ENCODE measurements at regions not wholly inside any gene's neighbourhood (a gene's known extent, or its start where the extent isn't known, plus 50 kb on each side); places are given as distances from the start of the nearest gene placed in this dataset.

DNA sequence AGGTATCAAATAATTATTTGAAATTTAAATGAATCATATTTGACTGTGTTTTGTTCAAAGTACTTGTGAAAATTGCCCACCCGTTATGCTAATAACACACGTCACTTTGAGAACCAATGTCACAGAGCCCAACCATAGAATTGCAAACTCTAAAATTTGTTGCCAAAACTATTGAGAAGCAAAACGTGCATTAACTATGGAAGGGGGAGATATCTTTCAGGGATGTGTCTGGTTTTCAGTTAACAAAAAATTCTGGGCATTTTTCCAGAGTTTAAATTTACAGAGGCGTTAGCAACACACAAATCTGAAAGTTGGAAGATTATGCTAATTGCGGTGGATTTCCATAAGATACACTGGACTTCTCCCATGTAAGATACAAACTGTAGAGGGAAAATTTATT lies 371.8 kb upstream of the E2F7 start:
- TF ChIP-seq EZH2phosphoT487 (IDR thresholded peaks at IDR 0.05; ENCODE audit: borderline replicate concordance), result no peak
- TF ChIP-seq CTCF (conservative IDR thresholded peaks at IDR 0.05; ENCODE audit: low read length), result no peak
- Histone ChIP-seq H2AFZ (ENCODE audit: low read length) (no peak overlapping the region), H3K27me3 (ENCODE audit: insufficient read depth, low read length, poor library complexity, severe bottlenecking) (no peaks in the 10 kb centered on the region), H3K79me2 (ENCODE audit: insufficient read depth, low read length) (no peaks in the 10 kb centered on the region), H3K4me3 (ENCODE audit: low read length, poor library complexity, severe bottlenecking) (no peak overlapping the region), H3K4me2 (ENCODE audit: low read depth, low read length, poor library complexity, severe bottlenecking) (no peak overlapping the region), H4K20me1 (ENCODE audit: insufficient read depth, low read length, poor library complexity, severe bottlenecking) (no peaks in the 10 kb centered on the region), H3K9ac (ENCODE audit: low read depth, low read length, poor library complexity, severe bottlenecking) (no peak overlapping the region), H3K4me1 (ENCODE audit: insufficient read depth, low read length, poor library complexity, severe bottlenecking) (no peaks in the 10 kb centered on the region), H3K36me3 (ENCODE audit: insufficient read depth, low read length) (no peaks in the 10 kb centered on the region), H3K9me2 (replicated peaks; ENCODE audit: low read depth, low read length) (no peaks in the 10 kb centered on the region), H3K9me3 (ENCODE audit: insufficient read depth, low read depth, low read length) (no peaks in the 10 kb centered on the region), H3F3A (ENCODE audit: low read depth) (no peaks in the 10 kb centered on the region)

GRCh38 chr12:77435446-77436091 lies 370.2 kb upstream of the E2F7 start:
- no peak overlapping the region for H3K4me2 ChIP-seq (ENCODE audit: low read depth, low read length, poor library complexity, severe bottlenecking)
- H2AFZ ChIP-seq (ENCODE audit: low read length), result no peak overlapping the region
- no peak overlapping the region for H3K4me3 ChIP-seq (ENCODE audit: low read length, poor library complexity, severe bottlenecking)
- no peaks in the 10 kb centered on the region for H3K27me3 ChIP-seq (ENCODE audit: insufficient read depth, low read length, poor library complexity, severe bottlenecking)
- no peaks in the 10 kb centered on the region for H3K9me2 ChIP-seq (replicated peaks; ENCODE audit: low read depth, low read length)
- H3K4me1 ChIP-seq (ENCODE audit: insufficient read depth, low read length, poor library complexity, severe bottlenecking), result no peaks in the 10 kb centered on the region
- no peaks in the 10 kb centered on the region for H3K79me2 ChIP-seq (ENCODE audit: insufficient read depth, low read length)
- TF ChIP-seq CTCF (conservative IDR thresholded peaks at IDR 0.05; ENCODE audit: low read length) (no peak), EZH2phosphoT487 (IDR thresholded peaks at IDR 0.05; ENCODE audit: borderline replicate concordance) (no peak)
- H3K36me3 ChIP-seq (ENCODE audit: insufficient read depth, low read length), result no peaks in the 10 kb centered on the region
- no peaks in the 10 kb centered on the region for H3K9me3 ChIP-seq (ENCODE audit: insufficient read depth, low read depth, low read length)
- H4K20me1 ChIP-seq (ENCODE audit: insufficient read depth, low read length, poor library complexity, severe bottlenecking), result no peaks in the 10 kb centered on the region
- H3K9ac ChIP-seq (ENCODE audit: low read depth, low read length, poor library complexity, severe bottlenecking), result no peak overlapping the region
- no peaks in the 10 kb centered on the region for H3F3A ChIP-seq (ENCODE audit: low read depth)

- no peak overlapping the region for H3K4me3 ChIP-seq (ENCODE audit: low read length, poor library complexity, severe bottlenecking)
- H3K4me1 ChIP-seq (ENCODE audit: insufficient read depth, low read length, poor library complexity, severe bottlenecking), result no peaks in the 10 kb centered on the region
- no peaks in the 10 kb centered on the region for H3K27me3 ChIP-seq (ENCODE audit: insufficient read depth, low read length, poor library complexity, severe bottlenecking)
- no peak overlapping the region for H3K4me2 ChIP-seq (ENCODE audit: low read depth, low read length, poor library complexity, severe bottlenecking)
- H3K36me3 ChIP-seq (ENCODE audit: insufficient read depth, low read length), result no peaks in the 10 kb centered on the region
- no peaks in the 10 kb centered on the region for H3K9me3 ChIP-seq (ENCODE audit: insufficient read depth, low read depth, low read length)
- no peak overlapping the region for H3K9ac ChIP-seq (ENCODE audit: low read depth, low read length, poor library complexity, severe bottlenecking)
- TF ChIP-seq CTCF (conservative IDR thresholded peaks at IDR 0.05; ENCODE audit: low read length), result no peak
- no peak for TF ChIP-seq EZH2phosphoT487 (IDR thresholded peaks at IDR 0.05; ENCODE audit: borderline replicate concordance)
- no peaks in the 10 kb centered on the region for H3K9me2 ChIP-seq (replicated peaks; ENCODE audit: low read depth, low read length)
- H2AFZ ChIP-seq (ENCODE audit: low read length), result no peak overlapping the region
- H3K79me2 ChIP-seq (ENCODE audit: insufficient read depth, low read length), result no peaks in the 10 kb centered on the region
- no peaks in the 10 kb centered on the region for H3F3A ChIP-seq (ENCODE audit: low read depth)
- H4K20me1 ChIP-seq (ENCODE audit: insufficient read depth, low read length, poor library complexity, severe bottlenecking), result no peaks in the 10 kb centered on the region
Observed at GRCh38 chr12:77433799-77434198, 368.4 kb upstream of the E2F7 start.

All from Loucy (cell line).